ENCODE measurements at regions not wholly inside any gene's neighbourhood (a gene's known extent, or its start where the extent isn't known, plus 50 kb on each side); places are given as distances from the start of the nearest gene placed in this dataset.

DNA sequence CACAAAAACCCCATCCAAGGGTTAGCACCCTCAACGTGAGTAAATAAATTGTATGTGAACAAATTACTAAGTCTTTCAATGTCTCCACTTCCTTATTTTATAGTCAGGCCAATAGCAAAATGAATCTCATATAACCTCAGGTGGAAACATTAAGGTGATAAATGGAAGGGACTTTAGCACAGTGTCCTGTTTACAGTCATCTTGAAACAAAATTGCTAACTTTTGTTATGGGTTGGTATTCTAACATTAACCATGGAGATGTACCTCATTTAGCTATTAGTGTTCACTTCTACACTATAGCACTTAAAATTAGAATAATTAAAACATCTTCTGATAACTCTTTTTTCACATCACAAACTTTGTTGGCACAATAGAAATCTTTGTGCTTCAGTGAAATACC lies 255.8 kb upstream of the CNTNAP2 start:
- TF ChIP-seq, protein P1, sequence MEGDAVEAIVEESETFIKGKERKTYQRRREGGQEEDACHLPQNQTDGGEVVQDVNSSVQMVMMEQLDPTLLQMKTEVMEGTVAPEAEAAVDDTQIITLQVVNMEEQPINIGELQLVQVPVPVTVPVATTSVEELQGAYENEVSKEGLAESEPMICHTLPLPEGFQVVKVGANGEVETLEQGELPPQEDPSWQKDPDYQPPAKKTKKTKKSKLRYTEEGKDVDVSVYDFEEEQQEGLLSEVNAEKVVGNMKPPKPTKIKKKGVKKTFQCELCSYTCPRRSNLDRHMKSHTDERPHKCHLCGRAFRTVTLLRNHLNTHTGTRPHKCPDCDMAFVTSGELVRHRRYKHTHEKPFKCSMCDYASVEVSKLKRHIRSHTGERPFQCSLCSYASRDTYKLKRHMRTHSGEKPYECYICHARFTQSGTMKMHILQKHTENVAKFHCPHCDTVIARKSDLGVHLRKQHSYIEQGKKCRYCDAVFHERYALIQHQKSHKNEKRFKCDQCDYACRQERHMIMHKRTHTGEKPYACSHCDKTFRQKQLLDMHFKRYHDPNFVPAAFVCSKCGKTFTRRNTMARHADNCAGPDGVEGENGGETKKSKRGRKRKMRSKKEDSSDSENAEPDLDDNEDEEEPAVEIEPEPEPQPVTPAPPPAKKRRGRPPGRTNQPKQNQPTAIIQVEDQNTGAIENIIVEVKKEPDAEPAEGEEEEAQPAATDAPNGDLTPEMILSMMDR (IDR thresholded peaks at IDR 0.05; ENCODE audit: control insufficient read depth, extremely low read depth, insufficient read depth): no peak
- H3K4me3 ChIP-seq (ENCODE audit: low read depth, low read length): no peak overlapping the region
- DNase-seq (ENCODE audit: low read depth): no peak

DNA sequence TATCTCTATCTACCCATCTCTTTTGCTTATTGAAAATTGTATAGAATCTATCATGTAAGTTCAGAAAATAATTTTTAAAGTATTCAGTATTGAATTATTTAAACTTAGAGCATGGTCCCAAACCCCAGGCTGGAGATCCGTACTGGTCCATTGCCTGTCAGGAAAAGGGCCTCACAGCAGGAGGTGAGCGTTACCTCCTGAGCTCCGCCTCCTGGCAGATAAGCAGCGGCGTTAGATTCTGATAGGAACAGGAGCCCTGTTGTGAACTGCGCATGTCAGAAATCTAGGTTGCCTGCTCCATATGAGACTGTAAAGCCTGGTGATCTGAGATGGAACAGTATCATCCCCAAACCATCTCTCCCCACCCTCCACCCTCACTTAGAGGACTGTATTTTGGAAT lies 266.0 kb upstream of the CNTNAP2 start:
- no peak overlapping the region for H3K4me3 ChIP-seq (ENCODE audit: low read depth, low read length)
- TF ChIP-seq, protein P1 (IDR thresholded peaks at IDR 0.05; ENCODE audit: control insufficient read depth, extremely low read depth, insufficient read depth): no peak
- DNase-seq (ENCODE audit: low read depth): no peak

DNA sequence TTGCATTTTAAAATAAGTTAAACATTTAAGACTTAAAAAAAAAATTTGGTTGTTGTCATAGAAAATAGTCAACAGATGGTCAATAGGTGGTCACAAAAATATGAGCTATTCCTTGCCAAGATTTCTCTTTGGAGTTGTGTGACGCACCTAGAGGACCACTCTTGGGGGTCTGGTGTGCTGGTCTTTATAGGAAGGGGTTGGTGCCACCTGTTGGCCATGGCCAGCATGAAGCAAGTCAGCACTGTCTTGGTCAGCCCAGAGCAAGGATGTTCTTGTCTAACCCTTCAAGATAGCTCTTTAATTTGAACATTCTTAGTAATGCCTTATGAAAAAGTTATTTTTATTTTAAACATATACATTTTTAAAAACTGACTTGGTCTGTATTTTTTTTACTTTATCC lies 267.9 kb upstream of the CNTNAP2 start:
- TF ChIP-seq, protein P1 (IDR thresholded peaks at IDR 0.05; ENCODE audit: control insufficient read depth, extremely low read depth, insufficient read depth): peak; percentile 23; the same call in 1 of the 2 replicates
- DNase-seq (ENCODE audit: low read depth): no peak
- no peak overlapping the region for H3K4me3 ChIP-seq (ENCODE audit: low read depth, low read length)

DNA sequence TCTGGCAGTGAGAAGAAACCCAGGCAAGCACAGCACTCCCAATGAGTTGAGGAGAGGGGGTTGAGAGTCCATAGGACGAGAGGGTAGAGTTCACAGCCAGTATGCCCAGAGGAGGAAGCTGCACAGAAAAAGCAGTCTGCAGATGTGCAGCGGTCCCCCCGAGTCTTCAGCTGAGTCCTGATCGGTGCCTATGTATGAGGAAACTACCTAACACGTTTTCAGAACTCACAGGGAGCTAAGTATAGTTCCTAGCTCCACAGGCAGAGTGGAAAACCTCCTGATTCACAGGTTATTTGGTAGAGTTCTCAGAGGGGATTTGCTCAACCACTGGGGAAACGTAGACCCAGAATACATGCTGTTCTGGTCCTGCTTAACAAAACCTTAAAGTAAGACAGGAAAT lies 271.3 kb upstream of the CNTNAP2 start:
- no peak overlapping the region for H3K4me3 ChIP-seq (ENCODE audit: low read depth, low read length)
- TF ChIP-seq, protein P1 (IDR thresholded peaks at IDR 0.05; ENCODE audit: control insufficient read depth, extremely low read depth, insufficient read depth): no peak
- DNase-seq (ENCODE audit: low read depth): no peak

DNA sequence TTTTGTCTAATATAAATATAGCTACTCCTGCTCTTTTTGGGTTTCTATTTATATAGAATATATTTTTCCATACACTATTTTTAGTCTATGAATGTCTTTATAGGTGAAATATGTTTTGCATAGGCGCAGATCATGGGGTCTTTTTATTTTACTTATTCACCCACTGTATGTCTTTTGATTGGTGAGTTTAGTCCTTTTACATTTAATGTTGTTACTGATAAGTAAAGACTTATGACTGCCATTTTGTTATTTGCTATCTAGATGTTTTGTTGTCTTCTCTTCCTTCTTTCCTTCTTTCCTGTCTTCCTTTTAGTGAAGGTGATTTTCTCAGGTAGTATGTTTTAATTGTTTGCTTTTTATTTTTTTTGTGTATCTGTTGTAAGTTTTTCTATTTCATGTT lies 276.8 kb upstream of the CNTNAP2 start:
- DNase-seq (ENCODE audit: low read depth): no peak
- TF ChIP-seq, protein P1 (IDR thresholded peaks at IDR 0.05; ENCODE audit: control insufficient read depth, extremely low read depth, insufficient read depth): no peak
- no peak overlapping the region for H3K4me3 ChIP-seq (ENCODE audit: low read depth, low read length)

DNA sequence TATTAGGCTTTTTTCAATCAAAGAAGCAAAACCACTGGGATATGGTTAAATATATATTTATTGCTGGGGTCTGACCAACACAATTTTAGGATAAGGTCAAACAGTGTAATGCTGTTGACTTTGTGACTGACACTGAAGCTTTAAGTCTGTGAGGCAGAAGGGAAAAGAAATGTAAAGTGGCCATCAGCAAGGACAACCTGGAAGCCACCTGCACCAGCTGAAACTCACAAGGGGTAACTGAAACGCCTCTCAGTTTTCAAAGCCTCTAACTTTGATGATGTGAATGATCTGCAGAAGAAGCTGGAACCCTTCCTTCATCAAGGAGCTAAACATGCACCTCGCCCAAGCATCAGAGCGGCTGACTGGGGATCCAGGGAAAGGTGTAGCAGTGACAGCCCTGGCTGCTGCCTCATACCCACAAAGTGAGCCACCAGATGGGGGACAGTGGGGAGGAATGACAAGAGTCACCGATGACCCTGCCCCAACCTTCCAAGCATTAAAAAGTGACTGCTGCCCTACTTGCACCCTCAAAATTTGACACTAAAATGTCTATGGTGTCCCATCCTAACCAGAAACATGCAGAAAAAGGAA lies 284.9 kb upstream of the CNTNAP2 start:
- no peak for DNase-seq (ENCODE audit: low read depth)
- no peak overlapping the region for H3K4me3 ChIP-seq (ENCODE audit: low read depth, low read length)
- TF ChIP-seq, protein P1 (IDR thresholded peaks at IDR 0.05; ENCODE audit: control insufficient read depth, extremely low read depth, insufficient read depth): no peak

DNA sequence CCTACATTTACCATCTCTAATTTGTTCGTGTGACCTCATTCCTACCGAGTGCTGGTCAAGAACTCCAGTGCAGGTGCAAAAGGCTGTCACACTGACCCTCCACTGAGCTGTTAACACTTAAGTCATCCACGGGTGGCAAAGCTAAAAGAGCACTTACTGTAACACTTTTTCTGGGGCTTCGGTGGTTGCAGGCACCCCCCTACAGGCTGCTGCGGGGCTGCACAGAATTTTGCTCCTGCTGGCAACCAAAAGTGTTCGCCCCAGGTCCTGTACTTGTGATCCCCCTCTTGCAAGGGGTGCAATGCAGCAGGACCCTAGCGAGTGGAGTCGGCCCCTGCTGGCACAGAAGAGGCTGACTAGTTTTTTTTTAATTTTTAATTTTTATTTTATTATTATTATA lies 298.9 kb upstream of the CNTNAP2 start:
- TF ChIP-seq, protein P1 (IDR thresholded peaks at IDR 0.05; ENCODE audit: control insufficient read depth, extremely low read depth, insufficient read depth): no peak
- H3K4me3 ChIP-seq (ENCODE audit: low read depth, low read length): no peak overlapping the region
- no peak for DNase-seq (ENCODE audit: low read depth)
